Mammary epithelial cell (primary cell): ENCODE measurements at regions not wholly inside any gene's neighbourhood (a gene's known extent, or its start where the extent isn't known, plus 50 kb on each side); places are given as distances from the start of the nearest gene placed in this dataset.

Experiments used
- CTCF ChIP-seq, 2 donors: IDR thresholded peaks in 1 of 2; conservative IDR thresholded peaks in 1 of 2; 2 replicates each; pipeline ENCODE4 v1.5.1; 2011 to 2012; ENCODE audit warnings: inconsistent platforms in 2 of 2, low read length in 2 of 2, mild to moderate bottlenecking in 2 of 2, control low read depth in 1 of 2, low read depth in 1 of 2; ENCODE audit not compliant: insufficient read depth in 1 of 2; ENCODE audit errors: extremely low read depth in 1 of 2
- EZH2 ChIP-seq: IDR thresholded peaks from 2 replicates; pipeline ENCODE4 v1.6.1; 2012; ENCODE audit warnings: low read length, inconsistent platforms, borderline replicate concordance

GRCh38 chr3:153060346-153060745 lies 101.7 kb upstream of the RAP2B start:
- TF ChIP-seq CTCF (conservative IDR thresholded peaks at IDR 0.05 in 1 of 2, IDR thresholded peaks at IDR 0.05 in 1 of 2; ENCODE audit: extremely low read depth in 1 of 2, insufficient read depth in 1 of 2, low read depth in 1 of 2, low read length in 2 of 2): no peak
- TF ChIP-seq EZH2: no peak
